GM23248 (cell line): ENCODE measurements at regions not wholly inside any gene's neighbourhood (a gene's known extent, or its start where the extent isn't known, plus 50 kb on each side); places are given as distances from the start of the nearest gene placed in this dataset.

Experiments used
- EZH2 ChIP-seq: fragments of 200-600 bp; sonication (generic); IDR thresholded peaks from 2 replicates; pipeline ENCODE4 v1.6.1; 2018; ENCODE audit warnings: antibody characterized with exemption, mild to moderate bottlenecking; ENCODE audit not compliant: insufficient read depth, poor library complexity, severe bottlenecking
- EZH2phosphoT487 ChIP-seq: fragments of 200-600 bp; sonication (generic); IDR thresholded peaks from 2 replicates; pipeline ENCODE4 v1.6.1; 2018; ENCODE audit warnings: antibody characterized with exemption, moderate library complexity, mild to moderate bottlenecking, low read depth; ENCODE audit not compliant: insufficient read depth

- no peak for TF ChIP-seq EZH2
- no peak for TF ChIP-seq EZH2phosphoT487
Measured at GRCh38 chr2:128413014-128413717, 94.5 kb upstream of the HS6ST1 start.
